GM21360 (cell line): ENCODE measurements at regions not wholly inside any gene's neighbourhood (a gene's known extent, or its start where the extent isn't known, plus 50 kb on each side); places are given as distances from the start of the nearest gene placed in this dataset.
"Not testable (repeated sequence)": the region's sequence is repeated elsewhere in the genome, so short reads cannot be mapped to it uniquely, and the experiment has no call there.

Source experiments
- ATAC-seq: cut with Tn5 transposase; IDR thresholded peaks from one replicate; pipeline ENCODE4 v1.9.1; 2021; ENCODE audit warnings: mild to moderate bottlenecking, moderate library complexity; ENCODE audit not compliant: unreplicated experiment

DNA sequence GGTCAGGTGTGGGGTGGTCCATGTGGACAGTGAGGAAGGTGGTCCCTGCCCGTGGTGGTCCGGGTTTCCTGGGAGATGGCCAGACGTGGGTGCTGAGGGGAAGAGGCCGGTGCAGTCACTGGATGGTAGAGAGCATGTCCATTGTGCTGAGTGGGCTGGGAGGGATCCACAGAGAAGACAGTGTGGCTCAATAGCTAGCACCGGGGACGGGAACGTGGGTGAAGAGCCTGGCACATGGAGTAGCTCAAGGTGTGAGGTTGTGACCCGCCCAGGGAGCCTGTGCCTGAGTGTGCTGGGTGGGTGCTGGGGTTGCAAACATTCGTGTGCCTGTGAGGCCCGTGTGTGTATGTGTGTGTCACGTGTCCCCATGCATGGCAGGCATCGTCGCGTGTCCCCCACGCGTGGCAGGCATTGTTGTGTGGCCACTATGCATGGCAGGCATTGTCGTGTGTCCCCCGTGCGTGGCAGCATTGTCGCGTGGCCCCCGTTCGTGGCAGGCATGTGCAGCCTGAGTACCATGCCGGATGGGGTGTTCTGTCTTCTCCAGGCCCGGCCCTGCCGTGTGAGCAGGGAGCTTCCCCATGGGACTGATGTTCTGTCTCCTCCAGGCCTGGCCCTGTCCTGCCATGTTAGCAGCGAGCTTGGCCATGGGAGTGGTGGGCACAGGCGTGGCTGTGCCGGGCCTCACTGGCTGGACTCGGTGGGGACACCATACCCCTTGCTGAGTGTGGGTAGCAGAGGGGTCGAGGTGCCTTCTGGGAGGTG is 205.0 kb downstream of the TMEM121 start:
- ATAC-seq, result not testable (repeated sequence)

DNA sequence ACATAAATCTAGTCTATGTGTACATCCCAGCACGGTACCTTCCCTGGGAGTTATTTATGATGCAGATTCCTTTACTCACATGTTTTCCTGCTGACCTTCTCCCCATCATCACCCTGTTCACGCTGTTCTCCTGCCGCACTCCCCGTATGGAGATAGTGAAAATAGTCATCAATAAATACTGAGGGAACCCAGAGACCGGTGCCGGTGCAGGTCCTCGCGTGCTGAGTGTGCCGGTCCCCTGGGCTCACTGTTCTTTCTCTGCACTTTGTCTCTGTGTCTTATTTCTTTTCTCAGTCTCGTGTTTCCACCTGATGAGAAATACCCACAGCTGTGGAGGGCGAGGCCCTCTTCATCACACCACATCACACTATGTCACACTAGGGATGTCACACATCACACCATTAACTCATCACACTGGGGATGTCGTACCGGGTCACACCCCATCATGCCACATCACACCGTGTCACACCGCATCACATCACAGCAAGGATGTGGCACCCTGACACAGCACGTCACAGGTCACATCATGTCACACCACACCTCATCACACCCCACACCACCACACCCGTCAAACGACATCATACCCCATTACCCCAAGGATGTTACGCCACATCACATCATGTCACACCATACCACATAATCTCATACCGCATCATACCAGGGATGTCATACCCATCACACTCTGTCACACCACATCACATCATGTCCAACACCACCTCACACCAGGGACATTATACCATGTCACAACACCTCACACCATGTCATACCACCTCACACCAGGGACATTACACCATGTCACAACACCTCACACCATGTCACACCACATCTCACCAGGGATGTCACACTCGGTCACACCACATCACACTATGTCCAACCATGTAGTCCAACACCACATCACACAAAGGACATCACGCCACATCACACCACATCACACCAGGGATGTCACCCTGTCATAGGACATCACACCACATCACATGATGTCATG is 207.0 kb downstream of the TMEM121 start:
- no peak for ATAC-seq

DNA sequence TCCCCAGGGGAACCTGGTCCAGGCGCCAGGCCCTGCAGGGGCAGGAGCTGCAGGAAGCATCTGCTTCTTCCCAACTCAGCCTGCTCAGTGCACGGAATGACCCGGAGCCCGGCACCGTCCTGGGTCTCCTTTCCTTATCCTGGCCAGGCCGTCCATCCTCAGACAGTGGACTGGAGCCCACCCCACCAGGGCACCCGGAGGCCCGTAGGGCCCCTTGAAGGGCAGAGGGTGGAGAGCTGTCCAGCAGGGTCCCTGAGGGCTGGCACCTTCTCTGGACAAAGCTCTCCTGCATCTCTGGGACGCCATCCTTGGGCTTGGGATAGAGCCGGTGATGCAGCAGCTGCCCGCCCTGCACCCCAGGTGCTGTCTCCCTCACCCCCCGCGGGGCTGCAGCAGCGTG is 207.9 kb downstream of the TMEM121 start:
- ATAC-seq, result not testable (repeated sequence)

DNA sequence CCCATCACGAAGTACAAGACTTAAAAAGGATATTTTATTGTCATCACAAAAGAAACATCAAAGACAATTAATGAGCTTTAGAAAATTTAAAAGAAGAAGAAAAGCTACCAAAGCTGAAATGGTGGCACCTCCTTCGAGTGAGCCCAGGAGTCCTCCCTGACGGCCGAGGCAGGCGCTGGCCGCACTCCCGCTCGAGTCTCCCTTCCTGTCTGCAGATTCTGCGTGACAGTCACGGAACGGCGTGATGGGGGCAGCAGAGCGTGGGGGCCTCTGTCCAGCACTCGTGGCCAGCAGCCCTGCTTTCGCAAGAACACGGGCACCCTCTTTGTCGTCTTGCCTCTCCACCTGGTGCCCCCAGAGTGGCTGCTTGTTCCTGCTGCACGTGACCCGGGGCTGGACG is 209.9 kb downstream of the TMEM121 start:
- not testable (repeated sequence) for ATAC-seq

DNA sequence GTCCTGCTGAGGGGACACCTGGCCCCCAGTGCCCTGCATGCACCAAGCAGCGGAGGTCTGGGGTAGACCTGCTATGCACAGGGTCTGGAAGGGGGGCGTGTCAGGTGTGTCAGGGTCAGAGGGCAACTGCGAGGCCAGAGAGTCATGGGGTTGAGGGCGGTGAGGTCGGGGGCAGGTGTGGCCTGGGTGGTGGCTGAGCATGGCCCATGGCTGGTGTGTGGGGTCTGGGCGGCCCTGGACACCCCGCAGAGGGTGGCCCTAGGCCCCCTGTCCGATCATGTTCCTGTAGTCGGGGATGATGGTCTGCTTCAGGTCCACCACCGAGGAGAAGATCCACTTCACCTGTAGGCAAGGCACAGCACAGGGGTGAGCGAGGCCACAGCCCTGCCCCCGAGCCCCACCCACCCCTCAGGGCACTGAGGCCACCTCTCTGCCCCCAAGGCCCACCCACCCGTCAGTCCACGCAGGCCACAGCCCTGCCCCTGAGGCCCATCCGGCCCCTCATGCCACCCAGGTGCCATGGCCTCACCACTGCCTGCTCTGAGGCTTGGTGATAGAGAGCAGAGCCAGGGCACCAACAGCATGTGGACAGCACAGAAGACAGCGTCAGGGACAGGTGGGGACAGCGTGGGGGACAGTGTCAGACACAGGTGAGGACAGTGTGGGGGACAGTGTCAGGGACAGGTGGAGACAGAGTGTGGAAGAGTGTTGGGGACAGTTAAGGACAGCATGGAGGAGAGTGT is 211.3 kb downstream of the TMEM121 start:
- no peak for ATAC-seq

DNA sequence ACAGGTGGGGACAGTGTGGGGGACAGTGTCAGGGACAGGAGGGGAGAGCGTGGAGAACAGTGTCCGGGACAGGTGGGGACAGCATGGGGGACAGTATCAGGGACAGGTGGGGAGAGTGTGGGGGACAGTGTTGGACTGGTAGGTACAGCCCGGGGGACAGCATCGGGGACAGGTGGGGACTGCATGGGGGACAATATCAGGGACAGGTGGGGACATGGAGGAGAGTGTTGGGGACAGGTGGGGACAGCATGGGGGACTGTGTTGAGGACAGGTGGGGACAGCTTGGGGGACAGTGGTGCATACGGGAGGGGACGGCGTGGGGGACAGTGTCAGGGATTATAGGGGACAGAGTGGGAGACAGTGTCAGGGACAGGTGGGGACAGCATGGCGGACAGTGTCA is 212.3 kb downstream of the TMEM121 start:
- ATAC-seq, result no peak

DNA sequence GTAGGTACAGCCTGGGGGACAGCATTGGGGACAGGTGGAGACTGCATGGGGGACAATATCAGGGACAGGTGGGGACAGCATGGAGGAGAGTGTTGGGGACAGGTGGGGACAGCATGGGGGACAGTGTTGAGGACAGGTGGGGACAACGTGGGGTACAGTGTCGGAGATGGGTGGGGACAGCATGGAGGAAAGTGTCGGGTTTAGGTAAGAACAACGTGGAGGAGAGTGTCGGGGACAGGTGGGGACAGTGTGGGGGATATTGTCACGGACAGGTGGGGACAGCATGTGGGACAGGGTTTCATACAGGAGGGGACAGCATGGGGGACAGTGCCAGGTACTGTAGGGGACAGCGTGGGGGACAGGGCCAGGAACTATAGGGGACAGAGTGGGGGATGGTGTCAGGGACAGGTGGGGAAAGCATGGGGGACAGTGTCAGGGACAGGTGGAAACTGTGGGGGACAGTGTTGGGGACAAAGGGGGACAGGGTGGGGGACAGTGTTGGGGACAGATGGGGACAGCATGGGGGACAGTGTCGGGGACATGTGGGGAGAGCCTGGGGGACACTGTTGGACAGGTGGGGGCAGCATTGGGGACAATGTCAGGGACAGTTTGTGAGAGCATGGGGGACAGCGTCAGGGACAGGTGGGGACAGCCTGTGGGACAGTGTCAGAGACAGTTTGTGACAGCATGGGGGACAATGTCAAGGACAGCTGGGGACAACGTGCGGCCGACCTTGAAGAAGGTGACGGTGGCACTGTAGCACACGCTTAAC is 213.1 kb downstream of the TMEM121 start:
- ATAC-seq, result no peak

DNA sequence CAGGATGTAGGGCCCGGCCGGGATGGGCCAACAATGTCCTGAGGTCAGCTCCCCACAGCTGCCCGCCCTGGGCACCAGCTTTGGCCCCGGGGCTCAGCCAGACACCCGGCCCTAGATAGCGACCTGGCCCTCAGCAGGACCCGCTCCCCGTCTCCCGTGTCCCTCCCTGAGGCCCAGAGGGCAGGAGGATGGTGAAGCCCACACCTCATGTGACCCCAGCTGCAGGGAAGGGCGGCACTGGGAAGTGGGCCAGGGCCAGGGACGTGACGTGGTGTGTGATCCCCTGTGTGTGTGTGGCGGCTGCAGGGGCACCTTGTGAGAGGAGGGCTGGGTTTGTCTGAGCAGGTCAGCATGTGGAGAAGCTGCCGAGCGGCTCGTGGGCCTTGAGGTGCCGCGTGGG is 213.9 kb downstream of the TMEM121 start:
- ATAC-seq, result not testable (repeated sequence)

DNA sequence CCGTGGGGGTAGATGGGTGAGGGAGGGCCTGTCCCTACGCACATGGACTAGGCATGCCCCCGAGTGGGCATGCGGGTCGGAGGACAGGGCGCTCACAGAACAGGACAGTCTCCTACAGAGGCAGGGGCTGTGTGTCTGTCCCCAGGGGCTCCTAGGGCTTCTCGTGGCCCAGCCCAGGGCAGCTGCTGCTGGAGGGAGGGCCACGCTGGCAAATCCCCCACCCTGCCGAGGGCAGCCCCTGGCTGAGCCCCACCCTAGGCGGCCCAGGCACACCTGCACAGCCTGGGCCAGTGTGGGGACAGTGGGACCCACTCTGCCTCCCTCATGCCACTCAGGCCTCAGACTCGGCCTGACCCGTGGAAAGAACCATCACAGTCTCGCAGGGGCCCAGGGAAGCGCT is 214.6 kb downstream of the TMEM121 start:
- not testable (repeated sequence) for ATAC-seq

DNA sequence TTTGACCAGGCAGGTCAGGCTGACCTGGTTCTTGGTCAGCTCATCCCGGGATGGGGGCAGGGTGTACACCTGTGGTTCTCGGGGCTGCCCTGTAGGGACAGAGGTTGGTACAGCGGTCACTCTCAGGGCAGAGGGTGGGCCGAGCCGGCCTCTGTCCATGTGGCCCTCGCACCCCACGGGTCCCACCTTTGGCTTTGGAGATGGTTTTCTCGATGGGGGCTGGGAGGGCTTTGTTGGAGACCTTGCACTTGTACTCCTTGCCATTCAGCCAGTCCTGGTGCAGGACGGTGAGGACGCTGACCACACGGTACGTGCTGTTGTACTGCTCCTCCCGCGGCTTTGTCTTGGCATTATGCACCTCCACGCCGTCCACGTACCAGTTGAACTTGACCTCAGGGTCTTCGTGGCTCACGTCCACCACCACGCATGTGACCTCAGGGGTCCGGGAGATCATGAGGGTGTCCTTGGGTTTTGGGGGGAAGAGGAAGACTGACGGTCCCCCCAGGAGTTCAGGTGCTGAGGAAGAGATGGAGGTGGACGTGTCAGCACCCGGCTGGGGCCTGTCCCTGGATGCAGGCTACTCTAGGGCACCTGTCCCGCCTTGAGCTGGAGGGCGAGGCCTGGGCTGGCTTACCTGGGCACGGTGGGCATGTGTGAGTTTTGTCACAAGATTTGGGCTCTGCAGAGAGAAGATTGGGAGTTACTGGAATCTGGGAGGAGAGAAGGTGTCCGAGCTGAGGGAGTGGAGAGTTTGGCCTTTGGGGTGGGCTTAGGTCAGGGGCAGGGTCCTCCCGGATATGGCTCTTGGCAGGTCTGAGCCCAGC is 215.5 kb downstream of the TMEM121 start:
- ATAC-seq, result not testable (repeated sequence)

DNA sequence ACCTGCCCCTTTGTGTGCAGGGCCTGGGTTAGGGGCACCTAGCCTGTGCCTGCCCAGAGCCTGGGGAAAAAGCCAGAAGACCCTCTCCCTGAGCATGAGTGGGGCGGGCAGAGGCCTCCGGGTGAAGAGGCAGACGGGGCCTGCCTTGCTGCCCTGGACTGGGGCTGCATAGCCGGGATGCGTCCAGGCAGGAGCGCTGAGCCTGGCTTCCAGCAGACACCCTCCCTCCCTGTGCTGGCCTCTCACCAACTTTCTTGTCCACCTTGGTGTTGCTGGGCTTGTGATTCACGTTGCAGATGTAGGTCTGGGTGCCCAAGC is 216.1 kb downstream of the TMEM121 start:
- ATAC-seq, result no peak

DNA sequence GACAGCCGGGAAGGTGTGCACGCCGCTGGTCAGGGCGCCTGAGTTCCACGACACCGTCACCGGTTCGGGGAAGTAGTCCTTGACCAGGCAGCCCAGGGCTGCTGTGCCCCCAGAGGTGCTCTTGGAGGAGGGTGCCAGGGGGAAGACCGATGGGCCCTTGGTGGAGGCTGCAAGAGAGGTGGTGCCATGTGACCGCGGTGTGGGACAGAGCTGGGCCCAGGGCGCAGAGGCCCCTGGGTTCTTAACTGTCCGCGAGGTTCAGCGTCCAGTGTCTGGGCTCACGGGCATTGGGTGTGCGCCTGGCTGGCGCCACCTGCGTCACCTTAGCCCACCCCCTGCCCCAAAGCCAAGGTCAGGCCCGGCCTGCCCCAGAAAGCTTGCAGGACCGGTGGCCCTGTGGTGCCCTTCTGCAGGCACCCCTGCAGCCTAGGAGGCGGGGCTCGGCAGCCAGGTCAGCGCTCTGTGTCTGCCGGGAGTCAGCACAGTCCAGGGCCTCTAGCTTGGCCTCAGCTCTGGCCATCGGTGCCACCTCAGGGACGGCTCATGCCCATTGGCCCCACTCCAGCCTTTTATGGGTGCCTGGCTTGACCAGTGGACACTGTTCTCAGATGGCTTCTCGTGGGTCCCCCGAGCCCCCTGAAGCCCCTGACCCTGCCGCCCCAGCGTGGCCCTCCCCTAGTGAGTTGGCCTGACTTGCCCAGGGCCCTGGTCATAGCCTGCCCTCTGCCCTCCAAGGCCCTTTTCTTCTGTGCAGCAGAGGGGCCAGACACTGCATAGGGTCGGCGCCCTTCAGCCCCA is 216.7 kb downstream of the TMEM121 start:
- not testable (repeated sequence) for ATAC-seq

DNA sequence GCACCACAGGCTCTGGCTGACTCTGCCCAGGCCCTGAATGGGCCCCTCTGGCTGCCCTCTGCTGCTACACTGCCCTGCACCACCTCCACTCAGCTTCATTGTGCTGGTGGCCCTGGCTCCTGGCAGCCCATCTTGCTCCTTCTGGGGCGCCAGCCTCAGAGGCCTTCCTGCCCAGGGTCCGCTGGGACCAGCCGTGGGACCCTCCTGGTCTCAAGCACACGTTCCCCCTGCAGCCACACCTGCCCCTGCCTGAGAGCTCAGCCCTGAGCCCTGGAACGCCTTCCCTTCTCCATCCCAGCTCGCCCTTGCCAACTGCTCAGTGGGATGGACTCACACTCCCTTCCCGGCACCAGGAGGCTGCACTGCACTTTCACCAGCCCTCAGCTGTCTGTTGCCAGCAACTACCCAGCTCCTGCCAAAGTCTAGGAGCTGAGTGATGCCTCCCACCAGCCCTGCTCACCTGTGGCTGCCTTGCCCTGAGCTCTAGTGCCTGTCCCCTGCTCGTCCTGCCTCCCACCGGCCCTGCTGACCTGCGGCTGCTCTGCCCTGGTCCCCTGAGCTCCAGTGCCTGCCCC is 217.9 kb downstream of the TMEM121 start:
- ATAC-seq, result not testable (repeated sequence)

DNA sequence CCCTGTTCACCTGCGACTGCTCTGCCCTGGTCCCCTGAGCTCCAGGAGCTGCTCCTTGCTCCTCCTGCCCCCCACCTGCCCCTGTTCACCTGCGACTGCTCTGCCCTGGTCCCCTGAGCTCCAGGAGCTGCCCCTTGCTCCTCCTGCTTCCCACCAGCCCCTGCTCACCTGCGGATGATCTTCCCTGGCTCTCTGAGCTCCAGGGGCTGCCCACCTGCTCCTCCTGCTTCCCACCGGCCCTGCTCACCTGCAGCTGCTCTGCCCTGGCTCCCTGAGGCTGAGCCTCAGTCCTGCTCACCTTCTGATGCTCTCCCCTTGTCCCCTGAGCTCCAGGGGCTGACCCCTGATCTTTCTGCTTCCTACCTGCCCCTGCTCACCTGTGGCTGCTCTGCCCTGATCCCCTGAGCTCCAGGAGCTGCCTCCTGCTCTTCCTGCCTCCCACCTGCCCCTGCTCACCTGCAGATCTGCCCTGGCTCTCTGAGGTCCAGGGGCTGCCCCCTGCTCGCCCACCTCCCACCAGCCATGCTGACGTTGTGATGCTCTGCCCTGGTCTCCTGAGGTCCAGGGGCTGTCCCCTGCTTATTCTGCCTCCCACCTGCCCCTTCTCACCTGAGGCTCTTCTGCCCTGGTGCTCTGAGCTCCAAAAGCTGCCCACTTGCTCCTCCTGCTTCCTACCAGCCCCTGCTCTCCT is 219.2 kb downstream of the TMEM121 start:
- no peak for ATAC-seq

DNA sequence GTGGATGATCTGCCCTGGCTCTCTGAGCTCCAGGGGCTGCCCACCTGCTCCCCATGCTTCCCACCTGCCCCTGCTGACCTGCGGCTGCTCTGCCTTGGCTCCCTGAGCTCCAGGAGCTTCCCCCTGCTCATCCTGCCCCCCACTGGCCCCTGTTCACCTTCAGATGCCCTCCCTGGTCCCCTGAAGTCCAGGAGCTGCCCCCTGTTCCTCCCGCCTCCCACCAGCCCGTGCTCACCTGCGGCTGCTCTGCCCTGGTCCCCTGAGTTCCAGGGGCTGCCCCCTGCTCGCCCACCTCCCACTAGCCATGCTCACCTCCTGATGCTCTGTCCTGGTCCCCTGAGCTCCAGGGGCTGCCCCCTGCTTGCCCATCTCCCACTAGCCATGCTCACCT is 219.7 kb downstream of the TMEM121 start:
- ATAC-seq, result no peak

DNA sequence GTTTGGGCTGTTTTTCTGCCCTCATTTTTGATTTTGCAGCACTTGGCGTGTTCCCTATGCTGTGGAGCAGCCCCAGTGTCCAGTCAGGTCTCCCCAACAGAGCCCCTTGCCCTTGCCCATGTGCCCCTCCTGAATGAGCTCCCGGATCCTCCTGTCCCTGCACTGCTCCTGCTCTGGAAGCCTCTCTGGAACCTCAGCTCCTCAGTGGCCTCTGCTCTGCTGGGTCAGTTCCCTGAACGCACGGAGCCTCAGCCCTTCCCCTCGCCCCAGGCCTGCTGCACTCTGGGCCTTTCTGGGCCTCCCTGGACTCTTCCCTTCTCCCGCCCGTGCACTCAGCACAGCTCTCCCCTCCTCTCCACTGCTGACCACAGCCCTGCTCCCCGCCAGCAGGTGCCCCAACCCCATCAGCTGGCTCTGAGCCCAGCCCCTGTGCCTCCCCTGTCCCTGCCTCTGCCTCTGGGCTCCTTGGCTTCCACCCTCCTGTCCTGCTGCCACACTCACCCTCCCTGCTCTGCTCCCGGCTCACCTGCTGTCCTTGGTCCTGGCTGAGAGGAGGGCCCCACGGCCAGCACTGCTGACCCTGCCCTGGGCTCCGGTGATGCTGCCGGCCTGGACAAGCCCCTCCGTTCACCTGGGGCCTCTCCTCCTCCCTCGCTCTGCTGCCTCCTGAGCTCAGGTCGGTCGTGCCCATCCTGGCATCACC is 220.6 kb downstream of the TMEM121 start:
- ATAC-seq, result not testable (repeated sequence)

DNA sequence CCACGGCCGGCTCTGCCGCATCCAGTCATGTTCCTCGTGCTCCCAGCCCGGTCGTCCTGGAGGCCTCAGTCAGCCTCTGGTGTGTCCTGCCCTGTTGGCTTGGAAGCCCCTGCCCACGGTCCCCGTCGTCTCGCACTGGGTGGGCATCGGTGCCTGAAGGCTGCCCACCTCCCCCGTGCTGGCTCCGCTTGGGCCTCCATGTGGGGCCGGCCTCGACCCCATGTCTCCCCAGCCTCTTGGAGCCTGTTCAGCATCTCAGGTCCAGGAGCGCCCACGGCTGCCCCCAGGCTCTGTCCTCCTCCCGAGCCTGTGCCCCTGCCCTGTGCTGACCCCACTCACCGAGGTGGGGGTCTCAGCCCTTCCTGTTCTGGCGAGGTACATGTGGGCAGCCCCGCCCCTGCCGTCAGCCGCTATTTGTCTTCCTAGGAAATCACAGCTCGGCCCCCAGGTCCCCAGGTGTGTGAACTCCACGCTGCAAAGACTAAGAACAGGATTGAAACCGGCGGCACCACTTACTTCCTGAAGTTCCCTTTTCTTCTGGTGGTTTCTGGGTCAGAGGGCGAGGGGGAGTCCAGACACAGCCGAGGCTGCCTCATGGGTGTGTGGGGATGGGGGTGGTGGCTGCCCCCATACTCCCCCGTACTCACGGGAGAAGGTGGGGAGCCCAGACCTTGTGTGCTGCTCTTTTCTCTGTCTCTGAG is 221.3 kb downstream of the TMEM121 start:
- not testable (repeated sequence) for ATAC-seq
